Mucosa of descending colon (tissue), 3 donors: ENCODE measurements at regions not wholly inside any gene's neighbourhood (a gene's known extent, or its start where the extent isn't known, plus 50 kb on each side); places are given as distances from the start of the nearest gene placed in this dataset.

ENCODE experiments used
- ATAC-seq: fragments of 200-7000 bp; cut with Tn5 transposase; one replicate; pipeline ENCODE4 v1.9.1; 2020; ENCODE audit warnings: mild to moderate bottlenecking, moderate library complexity
- DNase-seq, 3 donors: peaks; one replicate each; pipeline ENCODE4 v3.0.0-alpha.2; 2020
- H3K36me3 ChIP-seq: fragments of 200-600 bp; one replicate; pipeline ENCODE4 v1.8.0; 2021; ENCODE audit warnings: low read depth, mild to moderate bottlenecking
- H3K4me1 ChIP-seq: fragments of 200-600 bp; one replicate; pipeline ENCODE4 v1.8.0; 2021; ENCODE audit warnings: low read depth, mild to moderate bottlenecking
- H3K4me3 ChIP-seq: fragments of 200-600 bp; one replicate; pipeline ENCODE4 v1.8.0; 2021; ENCODE audit warnings: mild to moderate bottlenecking
- H3K9me3 ChIP-seq: fragments of 200-600 bp; one replicate; pipeline ENCODE4 v1.8.0; 2021; ENCODE audit warnings: mild to moderate bottlenecking
- intact Hi-C, 2 donors: fragments of 100-400 bp; cut with DNase I in 1 of 2; cut with micrococcal nuclease in 1 of 2; formaldehyde crosslinking; loops; one replicate each; pipeline versions ENCODE4 v1.11.0 to v1.11.1; 2022; cut with DNase I, micrococcal nuclease
- TF ChIP-seq, protein P1 (sequence below): fragments of 200-600 bp; IDR thresholded peaks from one replicate; pipeline ENCODE4 v1.8.0; 2022; ENCODE audit warnings: antibody characterized with exemption, mild to moderate bottlenecking
- donor health status: DM: no; HTN: no; CAD: no; lungs with moderate emphysema.
- donor health status: DM: no; HTN: no; CAD: no.
- donor health status: DM: no; HTN: yes; CAD: no.

GRCh38 chr10:125548356-125548755 is 134.6 kb downstream of the TEX36 start:
- no peak overlapping the region for H3K4me3 ChIP-seq
- H3K4me1 ChIP-seq: no peaks in the 10 kb centered on the region
- ATAC-seq: no peak
- TF ChIP-seq, protein P1, sequence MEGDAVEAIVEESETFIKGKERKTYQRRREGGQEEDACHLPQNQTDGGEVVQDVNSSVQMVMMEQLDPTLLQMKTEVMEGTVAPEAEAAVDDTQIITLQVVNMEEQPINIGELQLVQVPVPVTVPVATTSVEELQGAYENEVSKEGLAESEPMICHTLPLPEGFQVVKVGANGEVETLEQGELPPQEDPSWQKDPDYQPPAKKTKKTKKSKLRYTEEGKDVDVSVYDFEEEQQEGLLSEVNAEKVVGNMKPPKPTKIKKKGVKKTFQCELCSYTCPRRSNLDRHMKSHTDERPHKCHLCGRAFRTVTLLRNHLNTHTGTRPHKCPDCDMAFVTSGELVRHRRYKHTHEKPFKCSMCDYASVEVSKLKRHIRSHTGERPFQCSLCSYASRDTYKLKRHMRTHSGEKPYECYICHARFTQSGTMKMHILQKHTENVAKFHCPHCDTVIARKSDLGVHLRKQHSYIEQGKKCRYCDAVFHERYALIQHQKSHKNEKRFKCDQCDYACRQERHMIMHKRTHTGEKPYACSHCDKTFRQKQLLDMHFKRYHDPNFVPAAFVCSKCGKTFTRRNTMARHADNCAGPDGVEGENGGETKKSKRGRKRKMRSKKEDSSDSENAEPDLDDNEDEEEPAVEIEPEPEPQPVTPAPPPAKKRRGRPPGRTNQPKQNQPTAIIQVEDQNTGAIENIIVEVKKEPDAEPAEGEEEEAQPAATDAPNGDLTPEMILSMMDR: no peak
- H3K36me3 ChIP-seq: no peaks in the 10 kb centered on the region
- H3K9me3 ChIP-seq: no peaks in the 10 kb centered on the region
- intact Hi-C loops: no loop called here
- no peak for DNase-seq

- Histone ChIP-seq H3K4me3 (no peak overlapping the region), H3K9me3 (no peaks in the 10 kb centered on the region), H3K36me3 (no peaks in the 10 kb centered on the region), H3K4me1 (no peaks in the 10 kb centered on the region)
- no peak for ATAC-seq
- TF ChIP-seq, protein P1: no peak
- intact Hi-C loops: no loop called here
- DNase-seq: no peak
Measured at GRCh38 chr10:125547010-125547650, 135.8 kb downstream of the TEX36 start.

DNA sequence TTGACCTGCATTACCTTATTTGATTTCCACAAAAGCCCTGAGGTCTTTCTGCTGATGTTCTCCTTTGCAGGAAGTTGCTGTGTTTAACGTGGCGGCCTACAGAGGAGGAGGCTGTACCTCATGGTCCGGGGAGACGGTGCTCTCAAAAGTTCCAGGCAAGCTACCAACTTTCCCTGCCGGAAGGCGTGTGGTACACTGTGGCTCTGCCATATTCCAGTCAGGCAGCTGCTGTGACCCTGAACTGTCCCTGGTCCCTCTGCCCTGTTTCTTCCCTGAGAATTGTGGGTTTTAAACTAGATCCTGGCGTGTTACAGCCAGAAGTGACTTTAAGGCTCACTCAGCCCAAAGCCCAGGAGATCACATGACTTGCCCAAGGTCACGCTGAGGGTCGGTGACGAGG is 139.2 kb downstream of the TEX36 start:
- TF ChIP-seq, protein P1: no peak
- no peaks in the 10 kb centered on the region for H3K36me3 ChIP-seq
- intact Hi-C loops: no loop called here
- H3K9me3 ChIP-seq: no peaks in the 10 kb centered on the region
- no peaks in the 10 kb centered on the region for H3K4me1 ChIP-seq
- no peak for ATAC-seq
- no peak for DNase-seq
- H3K4me3 ChIP-seq: no peak overlapping the region

DNA sequence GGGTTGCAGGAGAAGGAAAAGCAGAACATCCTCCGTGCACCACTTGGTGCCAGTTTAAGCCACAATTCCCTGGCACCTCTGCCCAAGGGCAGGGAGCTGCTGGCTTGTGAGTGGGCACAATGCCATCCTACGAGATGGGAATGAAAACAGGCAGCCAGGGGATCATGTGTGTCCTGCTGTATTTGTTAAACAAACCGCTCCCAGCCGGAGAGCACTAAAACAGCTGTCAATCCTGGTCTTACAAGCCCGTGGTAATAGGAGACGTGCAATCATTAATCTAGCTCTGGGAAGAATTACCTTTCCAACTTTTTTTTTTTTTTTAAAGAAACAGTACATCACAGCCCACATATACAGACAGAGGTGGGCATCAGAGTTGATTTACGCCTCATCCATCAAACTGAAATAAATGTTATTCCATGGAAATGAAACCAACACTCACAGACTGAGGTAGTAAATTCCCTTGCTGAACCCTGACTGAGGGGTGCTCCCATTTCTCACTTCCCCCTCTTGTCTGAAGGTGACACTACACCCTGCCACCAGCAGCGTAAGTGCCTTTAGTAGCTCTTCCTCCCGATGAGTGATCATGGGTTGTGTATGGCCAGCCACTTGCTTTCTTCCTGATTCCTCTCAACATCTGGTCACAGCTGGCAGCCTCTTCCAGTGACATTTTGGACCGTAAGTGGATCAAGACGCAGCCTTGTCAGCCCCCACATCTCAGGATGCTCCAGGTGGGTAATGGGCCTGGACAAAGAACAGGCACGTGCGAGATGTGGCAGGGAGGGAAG is 143.8 kb downstream of the TEX36 start:
- no peak overlapping the region for H3K4me3 ChIP-seq
- no peaks in the 10 kb centered on the region for H3K9me3 ChIP-seq
- TF ChIP-seq, protein P1: no peak
- peaks cover 8% of the 10 kb centered on the region for H3K4me1 ChIP-seq
- DNase-seq: peak; percentile 69 to 90 (median 75)
- H3K36me3 ChIP-seq: no peaks in the 10 kb centered on the region
- intact Hi-C loops: no loop called here
- peak; percentile 96 for ATAC-seq

DNA sequence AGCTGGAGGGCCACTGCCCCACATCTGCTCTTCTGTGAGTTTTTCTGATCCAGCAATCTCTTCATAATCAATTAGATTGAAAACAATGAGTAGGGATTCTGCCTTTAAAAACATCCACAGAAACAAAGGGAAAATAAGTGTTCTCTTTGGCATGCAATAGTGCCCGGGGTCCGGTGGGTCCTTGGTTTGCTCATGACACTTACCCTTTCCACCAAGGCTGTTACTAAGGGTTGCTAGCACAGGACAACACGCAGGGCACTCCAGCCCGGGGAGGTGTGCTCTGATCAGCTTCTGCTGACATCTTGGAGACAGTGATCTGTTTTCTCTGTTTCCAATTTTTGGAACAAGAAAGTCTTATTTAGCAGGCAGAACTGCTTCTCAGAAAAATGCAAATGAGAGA is 146.7 kb downstream of the TEX36 start:
- TF ChIP-seq, protein P1: no peak
- intact Hi-C loops: no loop called here

More for the DNA sequence above, 146.7 kb downstream of the TEX36 start:
- ATAC-seq (no peak), DNase-seq (no peak)
- Histone ChIP-seq H3K4me1 (peaks cover 8% of the 10 kb centered on the region), H3K36me3 (no peaks in the 10 kb centered on the region), H3K9me3 (no peaks in the 10 kb centered on the region), H3K4me3 (no peak overlapping the region)
